ENCODE measurements at regions not wholly inside any gene's neighbourhood (a gene's known extent, or its start where the extent isn't known, plus 50 kb on each side); places are given as distances from the start of the nearest gene placed in this dataset.

GRCh38 chr15:46293550-46293949 is 658.7 kb downstream of the SQOR start:
- intact Hi-C loops (cut with micrococcal nuclease) = no loop called here
- Histone ChIP-seq H3K27ac (replicated peaks) (no peak overlapping the region), H3K4me3 (no peak overlapping the region), H3K27me3 (ENCODE audit: low read depth) (peaks cover 8% of the 10 kb centered on the region), H3K36me3 (no peaks in the 10 kb centered on the region), H3K4me1 (no peaks in the 10 kb centered on the region), H3K9me3 (replicated peaks) (no peaks in the 10 kb centered on the region)
- TF ChIP-seq CTCF (IDR thresholded peaks at IDR 0.05; ENCODE audit: borderline replicate concordance) = no peak
- no peak for DNase-seq

GRCh38 chr15:46296002-46296401 is 661.2 kb downstream of the SQOR start:
- Histone ChIP-seq H3K4me3 (no peak overlapping the region), H3K9me3 (replicated peaks) (no peaks in the 10 kb centered on the region), H3K27me3 (ENCODE audit: low read depth) (peaks cover 8% of the 10 kb centered on the region), H3K27ac (replicated peaks) (no peak overlapping the region), H3K36me3 (no peaks in the 10 kb centered on the region), H3K4me1 (no peaks in the 10 kb centered on the region)
- DNase-seq = no peak
- no peak for TF ChIP-seq CTCF (IDR thresholded peaks at IDR 0.05; ENCODE audit: borderline replicate concordance)
- intact Hi-C loops (cut with micrococcal nuclease) = no loop called here

GRCh38 chr15:46296797-46297196 is 662.0 kb downstream of the SQOR start:
- TF ChIP-seq CTCF (IDR thresholded peaks at IDR 0.05; ENCODE audit: borderline replicate concordance) = no peak
- H3K9me3 ChIP-seq (replicated peaks) = no peaks in the 10 kb centered on the region

GRCh38 chr15:46297766-46298165 is 662.9 kb downstream of the SQOR start:
- H3K4me3 ChIP-seq = no peak overlapping the region
- H3K9me3 ChIP-seq (replicated peaks) = no peaks in the 10 kb centered on the region
- no peaks in the 10 kb centered on the region for H3K36me3 ChIP-seq
- no peak overlapping the region for H3K27ac ChIP-seq (replicated peaks)
- H3K4me1 ChIP-seq = no peaks in the 10 kb centered on the region
- peaks cover 8% of the 10 kb centered on the region for H3K27me3 ChIP-seq (ENCODE audit: low read depth)
- no peak for TF ChIP-seq CTCF (IDR thresholded peaks at IDR 0.05; ENCODE audit: borderline replicate concordance)
- DNase-seq = no peak
- intact Hi-C loops (cut with micrococcal nuclease) = no loop called here

More at GRCh38 chr15:46296797-46297196, 662.0 kb downstream of the SQOR start:
- Histone ChIP-seq H3K4me3 (no peak overlapping the region), H3K27me3 (ENCODE audit: low read depth) (peaks cover 8% of the 10 kb centered on the region), H3K4me1 (no peaks in the 10 kb centered on the region), H3K27ac (replicated peaks) (no peak overlapping the region), H3K36me3 (no peaks in the 10 kb centered on the region)
- intact Hi-C loops (cut with micrococcal nuclease) = no loop called here
- DNase-seq = no peak

- DNase-seq = no peak
- no peak overlapping the region for H3K4me3 ChIP-seq
- H3K36me3 ChIP-seq = no peaks in the 10 kb centered on the region
- peaks cover 15% of the 10 kb centered on the region for H3K27me3 ChIP-seq (ENCODE audit: low read depth)
- TF ChIP-seq CTCF (IDR thresholded peaks at IDR 0.05; ENCODE audit: borderline replicate concordance) = no peak
- no peaks in the 10 kb centered on the region for H3K4me1 ChIP-seq
- no peak overlapping the region for H3K27ac ChIP-seq (replicated peaks)
- intact Hi-C loops (cut with micrococcal nuclease) = no loop called here
- no peaks in the 10 kb centered on the region for H3K9me3 ChIP-seq (replicated peaks)
Measured at GRCh38 chr15:46300716-46301115, 665.9 kb downstream of the SQOR start.

- Histone ChIP-seq H3K36me3 (no peaks in the 10 kb centered on the region), H3K9me3 (replicated peaks) (no peaks in the 10 kb centered on the region), H3K27ac (replicated peaks) (no peak overlapping the region), H3K4me1 (no peaks in the 10 kb centered on the region), H3K4me3 (no peak overlapping the region), H3K27me3 (ENCODE audit: low read depth) (peaks cover 19% of the 10 kb centered on the region)
- no peak for DNase-seq
- TF ChIP-seq CTCF (IDR thresholded peaks at IDR 0.05; ENCODE audit: borderline replicate concordance) = no peak
- intact Hi-C loops (cut with micrococcal nuclease) = no loop called here
Measured at GRCh38 chr15:46301291-46301690, 666.5 kb downstream of the SQOR start.
